Transverse colon (tissue), 4 donors: ENCODE measurements at regions not wholly inside any gene's neighbourhood (a gene's known extent, or its start where the extent isn't known, plus 50 kb on each side); places are given as distances from the start of the nearest gene placed in this dataset.

Source experiments
- CTCF ChIP-seq, 5 experiments: fragments of 200-600 bp in 3 of 5; fragments of 450-650 bp in 2 of 5; sonication (generic) in 3 of 5; IDR thresholded peaks; 1 replicate in 2 of 5; 2 replicates in 3 of 5; pipeline ENCODE4 v1.5.1; 2016 to 2017; ENCODE audit warnings: antibody characterized with exemption in 5 of 5, inconsistent platforms in 3 of 5, mild to moderate bottlenecking in 2 of 5, moderate library complexity in 1 of 5
- EP300 ChIP-seq: sonication (generic); formaldehyde crosslinking; IDR thresholded peaks from one replicate; pipeline ENCODE4 v1.6.1; 2017; ENCODE audit warnings: antibody characterized with exemption, low read depth
- POLR2A ChIP-seq: fragments of 450-650 bp; IDR thresholded peaks from one replicate; pipeline ENCODE4 v1.6.1; 2016; ENCODE audit warnings: antibody characterized with exemption, mild to moderate bottlenecking, moderate library complexity
- POLR2AphosphoS5 ChIP-seq, 3 donors: sonication (generic); formaldehyde crosslinking; IDR thresholded peaks; one replicate each; pipeline ENCODE4 v1.6.1; 2016; ENCODE audit warnings: antibody characterized with exemption in 3 of 3

- TF ChIP-seq CTCF (IDR thresholded peaks at IDR 0.05) (no peak), POLR2A (no peak), EP300 (no peak), POLR2AphosphoS5 (IDR thresholded peaks at IDR 0.05) (no peak)
Observed at GRCh38 chr3:194058753-194059152, 77.2 kb upstream of the HES1 start.
